AG04449 (cell line): ENCODE measurements at regions not wholly inside any gene's neighbourhood (a gene's known extent, or its start where the extent isn't known, plus 50 kb on each side); places are given as distances from the start of the nearest gene placed in this dataset.

ENCODE experiments used
- CTCF ChIA-PET: fragments of 350-600 bp; formaldehyde crosslinking; extraction: SDS; loops from one replicate; lab custom pipeline; 2021; ENCODE audit warnings: antibody characterized with exemption; lab: Yijun Ruan, JAX
- POLR2A ChIA-PET: fragments of 400-600, 350-600 bp; formaldehyde crosslinking; extraction: SDS; loops from one replicate; lab custom pipeline; 2020; ENCODE audit warnings: antibody characterized with exemption, inconsistent platforms; lab: Yijun Ruan, JAX
- DNase-seq: peaks from one replicate; pipeline ENCODE4 v3.0.0-alpha.2; 2010; ENCODE audit warnings: low read depth, low spot score
- H3K4me3 ChIP-seq: 2 replicates; pipeline ENCODE4 v1.5.1; 2011; ENCODE audit warnings: low read depth, mild to moderate bottlenecking, control low read depth, low read length
- CTCF ChIP-seq: IDR thresholded peaks from one replicate; pipeline ENCODE4 v1.5.1; 2011; ENCODE audit warnings: mild to moderate bottlenecking, moderate library complexity, low read length, control low read depth, inconsistent platforms; ENCODE audit not compliant: insufficient read depth; ENCODE audit errors: missing control alignments

GRCh38 chr6:144335311-144335861 lies 50.3 kb downstream of the UTRN start:
- POLR2A ChIA-PET: no interaction called here
- DNase-seq: no peak
- no peak overlapping the region for H3K4me3 ChIP-seq
- CTCF ChIA-PET: interaction anchor here (1.0 kb wide), 1 partner anchor 11 kb away, joined by 3 read pairs; no protein-coding TSS in a partner anchor
- no peak for TF ChIP-seq CTCF

GRCh38 chr6:144335914-144336313 lies 50.8 kb downstream of the UTRN start:
- POLR2A ChIA-PET: no interaction called here

GRCh38 chr6:144336900-144337299 lies 51.8 kb downstream of the UTRN start:
- no peak overlapping the region for H3K4me3 ChIP-seq
- ChIA-PET POLR2A (interaction anchor here (0.6 kb wide), 1 partner anchor 105 kb away, joined by 3 read pairs; no protein-coding TSS in a partner anchor), CTCF (interaction anchor here (0.8 to 1.2 kb wide), 4 partner anchors 10 to 145 kb away, joined by 3 read pairs; no protein-coding TSS in a partner anchor)
- TF ChIP-seq CTCF: no peak
- no peak for DNase-seq

More at GRCh38 chr6:144335914-144336313, 50.8 kb downstream of the UTRN start:
- no peak overlapping the region for H3K4me3 ChIP-seq
- TF ChIP-seq CTCF: no peak
- CTCF ChIA-PET: interaction anchor here (1.0 kb wide), 1 partner anchor 11 kb away, joined by 3 read pairs; no protein-coding TSS in a partner anchor
- no peak for DNase-seq

GRCh38 chr6:144338474-144338873 lies 53.3 kb downstream of the UTRN start:
- no peak overlapping the region for H3K4me3 ChIP-seq
- TF ChIP-seq CTCF: no peak
- CTCF ChIA-PET: no interaction called here
- DNase-seq: no peak
- POLR2A ChIA-PET: no interaction called here

- ChIA-PET POLR2A (no interaction called here), CTCF (interaction anchor here (1.5 kb wide), 1 partner anchor 142 kb away, joined by 3 read pairs; no protein-coding TSS in a partner anchor)
- no peak for DNase-seq
- TF ChIP-seq CTCF: no peak
- no peak overlapping the region for H3K4me3 ChIP-seq
Measured at GRCh38 chr6:144338951-144339700, 54.0 kb downstream of the UTRN start.

- no peak for DNase-seq
- ChIA-PET CTCF (interaction anchor here (1.5 kb wide), 1 partner anchor 141 kb away, joined by 3 read pairs; no protein-coding TSS in a partner anchor), POLR2A (no interaction called here)
- no peak overlapping the region for H3K4me3 ChIP-seq
- TF ChIP-seq CTCF: no peak
Measured at GRCh38 chr6:144339859-144340452, 54.8 kb downstream of the UTRN start.
